ENCODE measurements at regions not wholly inside any gene's neighbourhood (a gene's known extent, or its start where the extent isn't known, plus 50 kb on each side); places are given as distances from the start of the nearest gene placed in this dataset.

GRCh38 chr19:28171983-28172382 is 1041.0 kb downstream of the UQCRFS1 start:
- Histone ChIP-seq H3K36me3 (no peaks in the 10 kb centered on the region), H3K9me3 (peaks cover 0 to 8% of the 10 kb centered on the region in 2 donors), H3K27ac (no peak overlapping the region), H3K4me1 (no peaks in the 10 kb centered on the region), H3K4me3 (no peak overlapping the region), H3K27me3 (no peaks in the 10 kb centered on the region)
- no peak for TF ChIP-seq CTCF (IDR thresholded peaks at IDR 0.05)
- no peak for DNase-seq (ENCODE audit: low spot score in 2 of 2)
- intact Hi-C loops (cut with DNase I): no loop called here

GRCh38 chr19:28170066-28170465 is 1042.9 kb downstream of the UQCRFS1 start:
- intact Hi-C loops (cut with DNase I): no loop called here
- Histone ChIP-seq H3K4me1 (no peaks in the 10 kb centered on the region), H3K4me3 (no peak overlapping the region), H3K36me3 (no peaks in the 10 kb centered on the region), H3K27me3 (no peaks in the 10 kb centered on the region), H3K27ac (no peak overlapping the region), H3K9me3 (no peaks in the 10 kb centered on the region)
- no peak for TF ChIP-seq CTCF (IDR thresholded peaks at IDR 0.05)
- DNase-seq (ENCODE audit: low spot score in 2 of 2): no peak

- H3K36me3 ChIP-seq: no peaks in the 10 kb centered on the region
- H3K4me1 ChIP-seq: no peaks in the 10 kb centered on the region
- no peak overlapping the region for H3K27ac ChIP-seq
- TF ChIP-seq CTCF (IDR thresholded peaks at IDR 0.05): no peak
- H3K9me3 ChIP-seq: no peaks in the 10 kb centered on the region
- no peaks in the 10 kb centered on the region for H3K27me3 ChIP-seq
- no peak for DNase-seq (ENCODE audit: low spot score in 2 of 2)
- intact Hi-C loops (cut with DNase I): no loop called here
- H3K4me3 ChIP-seq: no peak overlapping the region
These were observed 1043.6 kb downstream of the UQCRFS1 start for GRCh38 chr19:28169168-28169887.

GRCh38 chr19:28168557-28168956 is 1044.4 kb downstream of the UQCRFS1 start:
- no peaks in the 10 kb centered on the region for H3K27me3 ChIP-seq
- no peak overlapping the region for H3K27ac ChIP-seq
- no peaks in the 10 kb centered on the region for H3K4me1 ChIP-seq
- no peaks in the 10 kb centered on the region for H3K9me3 ChIP-seq
- no peak for TF ChIP-seq CTCF (IDR thresholded peaks at IDR 0.05)
- DNase-seq (ENCODE audit: low spot score in 2 of 2): no peak
- H3K36me3 ChIP-seq: no peaks in the 10 kb centered on the region
- intact Hi-C loops (cut with DNase I): no loop called here
- no peak overlapping the region for H3K4me3 ChIP-seq

GRCh38 chr19:28166025-28166424 is 1046.9 kb downstream of the UQCRFS1 start:
- no peak for DNase-seq (ENCODE audit: low spot score in 2 of 2)
- H3K27ac ChIP-seq: no peak overlapping the region
- H3K4me1 ChIP-seq: no peaks in the 10 kb centered on the region
- H3K27me3 ChIP-seq: no peaks in the 10 kb centered on the region
- no peaks in the 10 kb centered on the region for H3K36me3 ChIP-seq
- TF ChIP-seq CTCF (IDR thresholded peaks at IDR 0.05): no peak
- no peak overlapping the region for H3K4me3 ChIP-seq
- intact Hi-C loops (cut with DNase I): no loop called here
- no peaks in the 10 kb centered on the region for H3K9me3 ChIP-seq

GRCh38 chr19:28164214-28164613 is 1048.7 kb downstream of the UQCRFS1 start:
- no peak overlapping the region for H3K27ac ChIP-seq
- intact Hi-C loops (cut with DNase I): no loop called here
- H3K4me3 ChIP-seq: no peak overlapping the region
- no peaks in the 10 kb centered on the region for H3K9me3 ChIP-seq
- H3K27me3 ChIP-seq: no peaks in the 10 kb centered on the region
- no peaks in the 10 kb centered on the region for H3K4me1 ChIP-seq
- no peak for TF ChIP-seq CTCF (IDR thresholded peaks at IDR 0.05)
- H3K36me3 ChIP-seq: no peaks in the 10 kb centered on the region
- no peak for DNase-seq (ENCODE audit: low spot score in 2 of 2)
